ENCODE measurements at regions not wholly inside any gene's neighbourhood (a gene's known extent, or its start where the extent isn't known, plus 50 kb on each side); places are given as distances from the start of the nearest gene placed in this dataset.

DNA sequence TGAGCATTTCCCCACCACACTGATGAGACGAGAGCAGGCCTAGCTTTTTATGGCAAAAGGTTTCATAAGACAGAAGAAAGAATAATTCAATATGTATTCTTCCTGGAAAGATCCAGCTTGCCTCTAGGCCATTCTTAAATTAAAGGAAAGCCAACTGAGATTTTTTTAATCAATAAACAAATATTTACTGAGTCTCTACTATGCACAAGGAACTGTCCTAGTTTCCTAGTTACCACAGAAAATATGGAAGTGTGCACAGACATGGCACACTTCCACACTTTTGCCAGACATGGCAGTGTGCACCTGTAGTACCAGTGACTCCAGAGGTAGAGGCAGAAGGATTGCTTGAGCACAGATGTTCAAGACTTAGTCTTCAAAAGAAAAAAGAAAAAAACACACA is 281.0 kb downstream of the CETN3 start:
- TF ChIP-seq YY1 (IDR thresholded peaks at IDR 0.05; ENCODE audit: insufficient read depth, insufficient read length) (no peak), ZNF274 (IDR thresholded peaks at IDR 0.05; ENCODE audit: low read depth, low read length) (no peak), SUZ12 (IDR thresholded peaks at IDR 0.05; ENCODE audit: extremely low read depth, insufficient read depth, insufficient read length) (no peak)

Data from NT2/D1 (cell line).